ENCODE measurements at regions not wholly inside any gene's neighbourhood (a gene's known extent, or its start where the extent isn't known, plus 50 kb on each side); places are given as distances from the start of the nearest gene placed in this dataset.

DNA sequence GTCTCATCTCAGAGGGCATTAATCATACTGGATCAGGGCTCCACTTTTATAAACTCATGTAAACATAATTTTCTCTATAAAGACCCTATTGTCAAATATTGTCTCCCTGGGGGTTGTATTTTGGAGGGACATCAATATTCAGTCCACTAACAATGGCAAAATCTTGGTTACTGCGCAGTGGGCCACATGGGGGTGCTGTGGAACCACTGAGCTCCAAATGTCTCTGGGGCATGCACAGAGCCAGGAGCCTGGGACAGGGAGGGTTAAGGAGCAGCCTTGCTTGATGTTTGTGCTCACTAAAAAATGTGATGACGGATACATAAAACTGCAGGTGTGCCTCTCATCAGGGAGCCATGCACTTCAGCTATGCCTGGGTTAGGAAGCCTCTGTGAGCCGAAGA, 62.1 kb upstream of the PRSS58 start:
- DNase-seq, result no peak

DNA sequence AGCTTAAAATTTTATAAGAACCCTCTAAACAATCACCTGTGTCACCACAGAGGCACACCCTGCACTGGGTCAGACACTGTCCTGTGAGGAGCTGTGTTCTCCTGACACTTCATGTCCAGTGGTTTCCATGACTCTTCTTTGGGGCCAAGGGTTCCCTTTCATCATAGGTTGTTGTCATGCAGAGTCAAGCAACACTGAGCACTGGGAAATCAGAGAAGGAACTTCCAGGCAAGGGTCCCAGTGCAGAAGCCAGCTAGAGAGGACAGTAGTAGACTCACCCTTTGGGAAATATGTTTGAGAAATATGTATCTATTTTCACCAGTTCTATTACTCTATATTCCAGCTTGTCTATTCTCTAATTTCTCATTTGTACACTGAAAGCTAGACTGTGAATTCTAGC, 56.4 kb upstream of the PRSS58 start:
- DNase-seq, result no peak

DNA sequence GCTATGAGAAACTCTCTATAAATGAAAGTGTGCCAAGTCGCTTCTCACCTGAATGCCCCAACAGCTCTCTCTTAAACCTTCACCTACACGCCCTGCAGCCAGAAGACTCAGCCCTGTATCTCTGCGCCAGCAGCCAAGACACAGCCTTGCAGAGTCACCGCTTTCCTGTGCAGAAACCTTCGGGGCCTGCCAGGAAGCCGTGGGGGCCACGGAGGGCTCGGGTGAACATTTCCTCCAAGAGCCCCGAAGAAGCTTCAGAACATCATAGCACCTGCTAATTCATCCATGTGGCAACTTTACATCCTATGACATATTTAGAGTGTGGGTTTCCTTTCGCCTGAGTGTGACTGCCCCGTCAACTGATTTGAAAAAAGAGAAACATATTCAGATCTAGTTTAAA, 55.7 kb upstream of the PRSS58 start:
- no peak for DNase-seq

DNA sequence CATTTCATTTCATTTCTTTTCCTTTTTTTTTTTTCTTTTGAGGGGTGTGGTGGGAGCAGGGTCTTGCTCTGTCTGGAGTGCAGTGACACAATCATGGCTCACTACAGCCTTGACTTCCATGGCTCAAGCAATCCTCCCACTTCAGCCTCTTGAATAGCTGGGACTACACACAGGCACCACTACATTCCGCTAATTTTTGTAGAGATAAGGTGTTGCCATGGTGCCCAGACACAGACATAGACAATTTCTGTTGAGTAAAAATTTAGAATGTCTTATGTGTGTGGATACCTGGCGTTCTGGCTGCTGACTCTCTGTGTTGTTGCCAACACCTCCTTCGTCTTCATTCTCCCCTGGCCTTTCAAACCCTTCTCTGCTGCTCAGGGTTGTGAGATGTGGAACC, 54.0 kb upstream of the PRSS58 start:
- DNase-seq, result no peak

DNA sequence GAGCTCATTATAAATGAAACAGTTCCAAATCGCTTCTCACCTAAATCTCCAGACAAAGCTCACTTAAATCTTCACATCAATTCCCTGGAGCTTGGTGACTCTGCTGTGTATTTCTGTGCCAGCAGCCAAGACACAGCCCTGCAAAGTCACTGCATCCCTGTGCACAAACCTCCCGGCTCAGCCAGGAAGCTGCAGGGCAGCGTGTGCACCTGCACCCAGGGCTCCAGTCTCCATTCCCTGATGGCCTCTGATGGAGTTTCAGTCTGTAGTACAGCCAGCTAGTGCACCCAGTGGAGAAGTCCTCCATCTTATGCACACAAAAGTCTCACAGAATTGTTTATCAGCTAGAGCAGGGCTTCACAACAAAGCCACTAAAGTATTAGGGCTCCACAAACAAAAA, 51.1 kb upstream of the PRSS58 start:
- DNase-seq, result no peak

DNA sequence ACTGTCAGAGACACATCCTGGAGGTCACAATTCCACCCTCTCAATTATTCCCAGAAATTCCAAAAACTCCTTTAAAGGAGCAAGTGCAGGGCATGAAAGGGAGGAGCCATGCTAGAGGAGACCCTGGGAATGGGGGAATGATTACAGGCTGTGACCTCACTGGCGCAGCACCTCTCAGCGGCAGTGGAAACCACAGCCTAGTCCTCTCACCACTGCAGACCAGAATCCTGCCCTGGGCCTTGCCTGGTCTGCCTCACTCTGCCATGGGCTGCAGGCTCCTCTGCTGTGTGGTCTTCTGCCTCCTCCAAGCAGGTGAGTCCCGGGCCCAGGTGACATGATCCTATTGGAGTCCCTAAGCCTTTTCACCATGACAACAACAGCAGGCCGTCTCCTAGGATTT, 50.5 kb upstream of the PRSS58 start:
- no peak for DNase-seq

Measured in NCI-H2029 (cell line).